GM23338 (cell line): ENCODE measurements at regions not wholly inside any gene's neighbourhood (a gene's known extent, or its start where the extent isn't known, plus 50 kb on each side); places are given as distances from the start of the nearest gene placed in this dataset.

ENCODE experiments used
- ATAC-seq: fragments of 200-7000 bp; cut with Tn5 transposase; 3 replicates; pipeline ENCODE4 v1.9.1; 2020
- DNase-seq: peaks from one replicate; pipeline ENCODE4 v3.0.0-alpha.2; 2015; ENCODE audit warnings: low spot score
- H2AFZ ChIP-seq: fragments of 200-600 bp; sonication (generic); 2 replicates; pipeline ENCODE4 v1.8.0; 2016; ENCODE audit warnings: antibody characterized with exemption, mild to moderate bottlenecking, moderate library complexity
- H3F3A ChIP-seq: fragments of 200-600 bp; sonication (generic); replicated peaks from 2 replicates; pipeline ENCODE4 v1.8.0; 2017; ENCODE audit warnings: antibody characterized with exemption, mixed run types, low read depth
- H3K27ac ChIP-seq: fragments of 200-600 bp; sonication (generic); 2 replicates; pipeline ENCODE4 v1.6.1; 2016; ENCODE audit warnings: low read depth
- H3K27me3 ChIP-seq: fragments of 200-600 bp; sonication (generic); 2 replicates; pipeline ENCODE4 v1.8.0; 2016; ENCODE audit warnings: mild to moderate bottlenecking, mixed run types, moderate library complexity; ENCODE audit not compliant: insufficient read depth
- H3K36me3 ChIP-seq: fragments of 200-600 bp; sonication (generic); 2 replicates; pipeline ENCODE4 v1.8.0; 2016; ENCODE audit warnings: mild to moderate bottlenecking; ENCODE audit not compliant: insufficient read depth
- H3K4me1 ChIP-seq: fragments of 200-600 bp; sonication (generic); 2 replicates; pipeline ENCODE4 v1.8.0; 2016; ENCODE audit warnings: mild to moderate bottlenecking, moderate library complexity; ENCODE audit not compliant: insufficient read depth
- H3K4me2 ChIP-seq: fragments of 200-600 bp; sonication (generic); 2 replicates; pipeline ENCODE4 v1.7.1; 2017; ENCODE audit warnings: mixed run types
- H3K4me3 ChIP-seq: fragments of 200-600 bp; sonication (generic); 2 replicates; pipeline ENCODE4 v1.6.1; 2016; ENCODE audit warnings: mixed run types
- H3K79me2 ChIP-seq: fragments of 200-600 bp; sonication (generic); replicated peaks from 2 replicates; pipeline ENCODE4 v1.8.0; 2017; ENCODE audit warnings: mild to moderate bottlenecking; ENCODE audit not compliant: insufficient read depth
- H3K9me2 ChIP-seq: fragments of 200-600 bp; sonication (generic); 2 replicates; pipeline ENCODE4 v1.8.0; 2017; ENCODE audit not compliant: insufficient read depth
- H4K20me1 ChIP-seq: fragments of 200-600 bp; sonication (generic); replicated peaks from 2 replicates; pipeline ENCODE4 v1.8.0; 2017; ENCODE audit warnings: mild to moderate bottlenecking; ENCODE audit not compliant: insufficient read depth
- H3K27ac Mint-ChIP-seq: 2 replicates; pipeline ENCODE4 v1.8.0; 2020; ENCODE audit warnings: inconsistent platforms, mild to moderate bottlenecking, moderate library complexity, mixed read lengths
- H3K27me3 Mint-ChIP-seq: 3 replicates; pipeline ENCODE4 v1.8.0; 2022; ENCODE audit warnings: low read depth, mild to moderate bottlenecking, moderate library complexity, mixed read lengths, inconsistent platforms; ENCODE audit not compliant: insufficient read depth, poor library complexity
- H3K36me3 Mint-ChIP-seq: 3 replicates; pipeline ENCODE4 v1.8.0; 2021; ENCODE audit warnings: low read depth, mild to moderate bottlenecking, inconsistent platforms, moderate library complexity, mixed read lengths
- H3K4me1 Mint-ChIP-seq: 3 replicates; pipeline ENCODE4 v1.8.0; 2020; ENCODE audit warnings: mild to moderate bottlenecking, inconsistent platforms, mixed read lengths
- H3K4me3 Mint-ChIP-seq: 3 replicates; pipeline ENCODE4 v1.8.0; 2021; ENCODE audit warnings: moderate library complexity, mild to moderate bottlenecking, inconsistent platforms, mixed read lengths
- H3K9me3 Mint-ChIP-seq: 3 replicates; pipeline ENCODE4 v1.8.0; 2020; ENCODE audit warnings: moderate library complexity, mild to moderate bottlenecking, inconsistent platforms, mixed read lengths
- CREB1 ChIP-seq: fragments of 250-450 bp; sonication (Bioruptor Pico); IDR thresholded peaks from 2 replicates; pipeline ENCODE4 v1.5.0; 2020; ENCODE audit warnings: low read depth, mild to moderate bottlenecking, moderate library complexity
- EZH2 ChIP-seq: fragments of 200-600 bp; sonication (generic); IDR thresholded peaks from one replicate; pipeline ENCODE4 v1.8.0; 2017; ENCODE audit warnings: antibody characterized with exemption, mild to moderate bottlenecking, low read depth; ENCODE audit not compliant: unreplicated experiment
- EZH2phosphoT487 ChIP-seq: fragments of 200-600 bp; sonication (generic); IDR thresholded peaks from one replicate; pipeline ENCODE4 v1.8.1; 2018; ENCODE audit warnings: antibody characterized with exemption; ENCODE audit not compliant: unreplicated experiment
- JUNB ChIP-seq: IDR thresholded peaks from one replicate; pipeline ENCODE4 v1.6.1; 2016; ENCODE audit warnings: antibody characterized with exemption; ENCODE audit not compliant: unreplicated experiment
- NANOG ChIP-seq: IDR thresholded peaks from 2 replicates; pipeline ENCODE4 v1.6.1; 2016; ENCODE audit warnings: antibody characterized with exemption, borderline replicate concordance
- POLR2AphosphoS5 ChIP-seq: IDR thresholded peaks from 2 replicates; pipeline ENCODE4 v1.6.1; 2016; ENCODE audit warnings: antibody characterized with exemption, low read depth
- STAT1 ChIP-seq: IDR thresholded peaks from one replicate; pipeline ENCODE4 v1.6.1; 2016; ENCODE audit warnings: antibody characterized with exemption; ENCODE audit not compliant: unreplicated experiment
- ZNF114 ChIP-seq: fragments of 250-450 bp; sonication (Bioruptor Pico); IDR thresholded peaks from 2 replicates; pipeline ENCODE4 v1.5.0; 2020; ENCODE audit warnings: mild to moderate bottlenecking, moderate library complexity
- ZNF331 ChIP-seq: fragments of 250-450 bp; sonication (Bioruptor Pico); IDR thresholded peaks from 2 replicates; pipeline ENCODE4 v1.5.0; 2020; ENCODE audit warnings: low read depth, mild to moderate bottlenecking, moderate library complexity
- TF ChIP-seq, protein P1 (sequence below): IDR thresholded peaks from 2 replicates; pipeline ENCODE4 v1.6.1; 2016; ENCODE audit warnings: antibody characterized with exemption
- TF ChIP-seq, protein P2 (sequence below): IDR thresholded peaks from one replicate; pipeline ENCODE4 v1.6.1; 2018; ENCODE audit warnings: antibody characterized with exemption; ENCODE audit not compliant: unreplicated experiment
- TF ChIP-seq, protein P3 (sequence below): fragments of 250-450 bp; sonication (Bioruptor Pico); IDR thresholded peaks from 2 replicates; pipeline ENCODE4 v1.5.0; 2020; ENCODE audit warnings: mild to moderate bottlenecking, moderate library complexity
- TF ChIP-seq, protein P4 (sequence below), 2 experiments: fragments of 200-600 bp in 1 of 2; sonication (generic) in 1 of 2; conservative IDR thresholded peaks; 2 replicates each; pipeline versions ENCODE4 v1.5.1 to v1.6.1; 2016 to 2017; ENCODE audit warnings: antibody characterized with exemption in 2 of 2, low read depth in 2 of 2, mild to moderate bottlenecking in 2 of 2, moderate library complexity in 1 of 2

DNA sequence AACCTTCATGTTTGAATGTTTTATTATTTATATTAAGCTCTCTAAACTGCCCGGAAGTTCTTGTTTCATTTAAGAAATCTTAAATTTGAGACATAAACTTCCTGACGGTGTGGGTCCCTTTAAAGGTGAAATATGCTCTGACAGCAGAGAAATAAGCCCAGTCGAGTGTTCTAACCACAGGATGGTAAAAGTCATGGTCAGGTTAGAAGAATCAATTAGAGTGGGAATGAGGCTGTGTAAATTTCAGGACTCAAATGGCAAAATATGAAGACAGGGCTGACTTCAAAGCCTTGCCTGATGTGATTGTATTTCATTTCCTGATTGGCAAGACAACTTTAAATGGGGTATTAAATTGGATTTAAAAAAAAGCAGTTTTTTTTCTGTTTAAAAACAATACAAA is 432.9 kb upstream of the BRINP1 start:
- ATAC-seq (no peak), DNase-seq (no peak)
- no peak overlapping the region for H3K4me3 ChIP-seq
- H3K4me2 ChIP-seq: no peak overlapping the region
- H3F3A ChIP-seq: no peaks in the 10 kb centered on the region
- no peaks in the 10 kb centered on the region for H4K20me1 ChIP-seq
- H2AFZ ChIP-seq: no peak overlapping the region
- peak overlapping the region; percentile 43; the same call in 1 of the 2 replicates for H3K27ac Mint-ChIP-seq
- H3K36me3 Mint-ChIP-seq: no peaks in the 10 kb centered on the region
- H3K79me2 ChIP-seq: no peaks in the 10 kb centered on the region
- peaks cover 2% of the 10 kb centered on the region for H3K27me3 Mint-ChIP-seq
- TF ChIP-seq, protein P1, sequence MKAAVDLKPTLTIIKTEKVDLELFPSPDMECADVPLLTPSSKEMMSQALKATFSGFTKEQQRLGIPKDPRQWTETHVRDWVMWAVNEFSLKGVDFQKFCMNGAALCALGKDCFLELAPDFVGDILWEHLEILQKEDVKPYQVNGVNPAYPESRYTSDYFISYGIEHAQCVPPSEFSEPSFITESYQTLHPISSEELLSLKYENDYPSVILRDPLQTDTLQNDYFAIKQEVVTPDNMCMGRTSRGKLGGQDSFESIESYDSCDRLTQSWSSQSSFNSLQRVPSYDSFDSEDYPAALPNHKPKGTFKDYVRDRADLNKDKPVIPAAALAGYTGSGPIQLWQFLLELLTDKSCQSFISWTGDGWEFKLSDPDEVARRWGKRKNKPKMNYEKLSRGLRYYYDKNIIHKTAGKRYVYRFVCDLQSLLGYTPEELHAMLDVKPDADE: no peak
- TF ChIP-seq EZH2: no peak
- no peak for TF ChIP-seq JUNB
- TF ChIP-seq POLR2AphosphoS5: no peak
- no peak for TF ChIP-seq CREB1 (CRISPR knock-in tag)
- TF ChIP-seq STAT1: no peak
- TF ChIP-seq, protein P2, sequence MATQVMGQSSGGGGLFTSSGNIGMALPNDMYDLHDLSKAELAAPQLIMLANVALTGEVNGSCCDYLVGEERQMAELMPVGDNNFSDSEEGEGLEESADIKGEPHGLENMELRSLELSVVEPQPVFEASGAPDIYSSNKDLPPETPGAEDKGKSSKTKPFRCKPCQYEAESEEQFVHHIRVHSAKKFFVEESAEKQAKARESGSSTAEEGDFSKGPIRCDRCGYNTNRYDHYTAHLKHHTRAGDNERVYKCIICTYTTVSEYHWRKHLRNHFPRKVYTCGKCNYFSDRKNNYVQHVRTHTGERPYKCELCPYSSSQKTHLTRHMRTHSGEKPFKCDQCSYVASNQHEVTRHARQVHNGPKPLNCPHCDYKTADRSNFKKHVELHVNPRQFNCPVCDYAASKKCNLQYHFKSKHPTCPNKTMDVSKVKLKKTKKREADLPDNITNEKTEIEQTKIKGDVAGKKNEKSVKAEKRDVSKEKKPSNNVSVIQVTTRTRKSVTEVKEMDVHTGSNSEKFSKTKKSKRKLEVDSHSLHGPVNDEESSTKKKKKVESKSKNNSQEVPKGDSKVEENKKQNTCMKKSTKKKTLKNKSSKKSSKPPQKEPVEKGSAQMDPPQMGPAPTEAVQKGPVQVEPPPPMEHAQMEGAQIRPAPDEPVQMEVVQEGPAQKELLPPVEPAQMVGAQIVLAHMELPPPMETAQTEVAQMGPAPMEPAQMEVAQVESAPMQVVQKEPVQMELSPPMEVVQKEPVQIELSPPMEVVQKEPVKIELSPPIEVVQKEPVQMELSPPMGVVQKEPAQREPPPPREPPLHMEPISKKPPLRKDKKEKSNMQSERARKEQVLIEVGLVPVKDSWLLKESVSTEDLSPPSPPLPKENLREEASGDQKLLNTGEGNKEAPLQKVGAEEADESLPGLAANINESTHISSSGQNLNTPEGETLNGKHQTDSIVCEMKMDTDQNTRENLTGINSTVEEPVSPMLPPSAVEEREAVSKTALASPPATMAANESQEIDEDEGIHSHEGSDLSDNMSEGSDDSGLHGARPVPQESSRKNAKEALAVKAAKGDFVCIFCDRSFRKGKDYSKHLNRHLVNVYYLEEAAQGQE: no peak
- TF ChIP-seq EZH2phosphoT487: no peak
- no peak for TF ChIP-seq NANOG
- TF ChIP-seq ZNF331 (CRISPR knock-in tag): no peak
- TF ChIP-seq, protein P3, sequence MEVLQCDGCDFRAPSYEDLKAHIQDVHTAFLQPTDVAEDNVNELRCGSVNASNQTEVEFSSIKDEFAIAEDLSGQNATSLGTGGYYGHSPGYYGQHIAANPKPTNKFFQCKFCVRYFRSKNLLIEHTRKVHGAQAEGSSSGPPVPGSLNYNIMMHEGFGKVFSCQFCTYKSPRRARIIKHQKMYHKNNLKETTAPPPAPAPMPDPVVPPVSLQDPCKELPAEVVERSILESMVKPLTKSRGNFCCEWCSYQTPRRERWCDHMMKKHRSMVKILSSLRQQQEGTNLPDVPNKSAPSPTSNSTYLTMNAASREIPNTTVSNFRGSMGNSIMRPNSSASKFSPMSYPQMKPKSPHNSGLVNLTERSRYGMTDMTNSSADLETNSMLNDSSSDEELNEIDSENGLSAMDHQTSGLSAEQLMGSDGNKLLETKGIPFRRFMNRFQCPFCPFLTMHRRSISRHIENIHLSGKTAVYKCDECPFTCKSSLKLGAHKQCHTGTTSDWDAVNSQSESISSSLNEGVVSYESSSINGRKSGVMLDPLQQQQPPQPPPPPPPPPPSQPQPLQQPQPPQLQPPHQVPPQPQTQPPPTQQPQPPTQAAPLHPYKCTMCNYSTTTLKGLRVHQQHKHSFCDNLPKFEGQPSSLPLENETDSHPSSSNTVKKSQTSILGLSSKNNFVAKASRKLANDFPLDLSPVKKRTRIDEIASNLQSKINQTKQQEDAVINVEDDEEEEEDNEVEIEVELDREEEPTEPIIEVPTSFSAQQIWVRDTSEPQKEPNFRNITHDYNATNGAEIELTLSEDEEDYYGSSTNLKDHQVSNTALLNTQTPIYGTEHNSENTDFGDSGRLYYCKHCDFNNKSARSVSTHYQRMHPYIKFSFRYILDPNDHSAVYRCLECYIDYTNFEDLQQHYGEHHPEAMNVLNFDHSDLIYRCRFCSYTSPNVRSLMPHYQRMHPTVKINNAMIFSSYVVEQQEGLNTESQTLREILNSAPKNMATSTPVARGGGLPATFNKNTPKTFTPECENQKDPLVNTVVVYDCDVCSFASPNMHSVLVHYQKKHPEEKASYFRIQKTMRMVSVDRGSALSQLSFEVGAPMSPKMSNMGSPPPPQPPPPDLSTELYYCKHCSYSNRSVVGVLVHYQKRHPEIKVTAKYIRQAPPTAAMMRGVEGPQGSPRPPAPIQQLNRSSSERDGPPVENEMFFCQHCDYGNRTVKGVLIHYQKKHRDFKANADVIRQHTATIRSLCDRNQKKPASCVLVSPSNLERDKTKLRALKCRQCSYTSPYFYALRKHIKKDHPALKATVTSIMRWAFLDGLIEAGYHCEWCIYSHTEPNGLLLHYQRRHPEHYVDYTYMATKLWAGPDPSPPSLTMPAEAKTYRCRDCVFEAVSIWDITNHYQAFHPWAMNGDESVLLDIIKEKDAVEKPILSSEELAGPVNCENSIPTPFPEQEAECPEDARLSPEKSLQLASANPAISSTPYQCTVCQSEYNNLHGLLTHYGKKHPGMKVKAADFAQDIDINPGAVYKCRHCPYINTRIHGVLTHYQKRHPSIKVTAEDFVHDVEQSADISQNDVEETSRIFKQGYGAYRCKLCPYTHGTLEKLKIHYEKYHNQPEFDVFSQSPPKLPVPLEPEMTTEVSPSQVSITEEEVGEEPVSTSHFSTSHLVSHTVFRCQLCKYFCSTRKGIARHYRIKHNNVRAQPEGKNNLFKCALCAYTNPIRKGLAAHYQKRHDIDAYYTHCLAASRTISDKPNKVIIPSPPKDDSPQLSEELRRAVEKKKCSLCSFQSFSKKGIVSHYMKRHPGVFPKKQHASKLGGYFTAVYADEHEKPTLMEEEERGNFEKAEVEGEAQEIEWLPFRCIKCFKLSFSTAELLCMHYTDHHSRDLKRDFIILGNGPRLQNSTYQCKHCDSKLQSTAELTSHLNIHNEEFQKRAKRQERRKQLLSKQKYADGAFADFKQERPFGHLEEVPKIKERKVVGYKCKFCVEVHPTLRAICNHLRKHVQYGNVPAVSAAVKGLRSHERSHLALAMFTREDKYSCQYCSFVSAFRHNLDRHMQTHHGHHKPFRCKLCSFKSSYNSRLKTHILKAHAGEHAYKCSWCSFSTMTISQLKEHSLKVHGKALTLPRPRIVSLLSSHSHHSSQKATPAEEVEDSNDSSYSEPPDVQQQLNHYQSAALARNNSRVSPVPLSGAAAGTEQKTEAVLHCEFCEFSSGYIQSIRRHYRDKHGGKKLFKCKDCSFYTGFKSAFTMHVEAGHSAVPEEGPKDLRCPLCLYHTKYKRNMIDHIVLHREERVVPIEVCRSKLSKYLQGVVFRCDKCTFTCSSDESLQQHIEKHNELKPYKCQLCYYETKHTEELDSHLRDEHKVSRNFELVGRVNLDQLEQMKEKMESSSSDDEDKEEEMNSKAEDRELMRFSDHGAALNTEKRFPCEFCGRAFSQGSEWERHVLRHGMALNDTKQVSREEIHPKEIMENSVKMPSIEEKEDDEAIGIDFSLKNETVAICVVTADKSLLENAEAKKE: no peak
- TF ChIP-seq, protein P4, sequence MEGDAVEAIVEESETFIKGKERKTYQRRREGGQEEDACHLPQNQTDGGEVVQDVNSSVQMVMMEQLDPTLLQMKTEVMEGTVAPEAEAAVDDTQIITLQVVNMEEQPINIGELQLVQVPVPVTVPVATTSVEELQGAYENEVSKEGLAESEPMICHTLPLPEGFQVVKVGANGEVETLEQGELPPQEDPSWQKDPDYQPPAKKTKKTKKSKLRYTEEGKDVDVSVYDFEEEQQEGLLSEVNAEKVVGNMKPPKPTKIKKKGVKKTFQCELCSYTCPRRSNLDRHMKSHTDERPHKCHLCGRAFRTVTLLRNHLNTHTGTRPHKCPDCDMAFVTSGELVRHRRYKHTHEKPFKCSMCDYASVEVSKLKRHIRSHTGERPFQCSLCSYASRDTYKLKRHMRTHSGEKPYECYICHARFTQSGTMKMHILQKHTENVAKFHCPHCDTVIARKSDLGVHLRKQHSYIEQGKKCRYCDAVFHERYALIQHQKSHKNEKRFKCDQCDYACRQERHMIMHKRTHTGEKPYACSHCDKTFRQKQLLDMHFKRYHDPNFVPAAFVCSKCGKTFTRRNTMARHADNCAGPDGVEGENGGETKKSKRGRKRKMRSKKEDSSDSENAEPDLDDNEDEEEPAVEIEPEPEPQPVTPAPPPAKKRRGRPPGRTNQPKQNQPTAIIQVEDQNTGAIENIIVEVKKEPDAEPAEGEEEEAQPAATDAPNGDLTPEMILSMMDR (conservative IDR thresholded peaks at IDR 0.05; ENCODE audit: low read depth in 2 of 2): no peak
- no peak for TF ChIP-seq ZNF114 (CRISPR knock-in tag)
- no peak overlapping the region for H3K4me3 Mint-ChIP-seq
- no peaks in the 10 kb centered on the region for H3K4me1 ChIP-seq
- H3K36me3 ChIP-seq: no peaks in the 10 kb centered on the region
- H3K27me3 ChIP-seq: no peaks in the 10 kb centered on the region
- H3K9me2 ChIP-seq: peaks cover 4% of the 10 kb centered on the region; the same call in 1 of the 2 replicates
- no peaks in the 10 kb centered on the region for H3K9me3 Mint-ChIP-seq
- peaks cover 6% of the 10 kb centered on the region; the same call in 2 of the 3 replicates for H3K4me1 Mint-ChIP-seq
- no peak overlapping the region for H3K27ac ChIP-seq
